ENCODE measurements at regions not wholly inside any gene's neighbourhood (a gene's known extent, or its start where the extent isn't known, plus 50 kb on each side); places are given as distances from the start of the nearest gene placed in this dataset.
A peak's percentile ranks its signal among the peaks of the same experiment; 100 is the strongest.

- DNase-seq (ENCODE audit: low spot score) = no peak
These were observed 1530.6 kb upstream of the CDH6 start for GRCh38 chr5:29662876-29663275.

DNA sequence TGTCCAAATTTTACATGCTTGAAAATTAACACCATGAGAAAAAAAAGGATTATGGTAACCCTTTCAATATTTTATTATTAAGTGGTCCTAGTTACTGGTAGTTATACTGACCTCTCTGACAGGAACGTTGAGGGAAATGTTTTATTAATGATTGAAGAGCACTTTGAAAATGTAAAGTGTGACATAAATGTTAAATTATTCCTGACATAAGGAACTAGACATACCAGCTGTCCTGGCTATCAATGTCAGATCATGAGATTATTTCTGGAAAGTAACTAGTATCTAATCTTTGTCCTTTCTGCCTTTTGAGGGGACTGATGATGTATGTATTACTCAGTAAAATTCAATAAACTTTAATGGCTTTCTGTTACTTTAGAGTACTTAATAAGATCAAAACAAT, 1538.5 kb upstream of the CDH6 start:
- no peak for DNase-seq (ENCODE audit: low spot score)

- no peak for DNase-seq (ENCODE audit: low spot score)
These were observed 1544.2 kb upstream of the CDH6 start for GRCh38 chr5:29649321-29649720.

DNA sequence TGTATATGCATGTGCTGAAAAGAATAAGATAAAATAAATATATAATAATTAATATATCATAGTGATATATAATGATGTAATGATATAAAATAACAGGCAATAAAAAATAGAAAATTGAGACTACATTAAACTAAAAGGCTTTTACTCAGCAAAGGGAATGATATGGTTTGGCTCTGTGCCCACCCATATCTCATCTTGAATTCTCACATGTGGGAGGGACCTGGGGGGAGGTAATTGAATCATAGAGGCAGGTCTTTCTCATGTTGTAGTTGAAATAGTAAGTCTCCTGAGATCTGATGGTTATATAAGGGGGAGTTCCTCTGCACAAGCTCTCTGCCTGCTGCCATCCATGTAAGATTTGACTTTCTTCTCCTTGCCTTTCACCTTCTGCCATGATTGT, 1550.9 kb upstream of the CDH6 start:
- no peak for DNase-seq (ENCODE audit: low spot score)

GRCh38 chr5:29614206-29614605, 1579.3 kb upstream of the CDH6 start:
- DNase-seq (ENCODE audit: low spot score) = no peak

GRCh38 chr5:29588236-29588635, 1605.2 kb upstream of the CDH6 start:
- no peak for DNase-seq (ENCODE audit: low spot score)

- no peak for DNase-seq (ENCODE audit: low spot score)
These were observed 1605.7 kb upstream of the CDH6 start for GRCh38 chr5:29587832-29588231.

DNA sequence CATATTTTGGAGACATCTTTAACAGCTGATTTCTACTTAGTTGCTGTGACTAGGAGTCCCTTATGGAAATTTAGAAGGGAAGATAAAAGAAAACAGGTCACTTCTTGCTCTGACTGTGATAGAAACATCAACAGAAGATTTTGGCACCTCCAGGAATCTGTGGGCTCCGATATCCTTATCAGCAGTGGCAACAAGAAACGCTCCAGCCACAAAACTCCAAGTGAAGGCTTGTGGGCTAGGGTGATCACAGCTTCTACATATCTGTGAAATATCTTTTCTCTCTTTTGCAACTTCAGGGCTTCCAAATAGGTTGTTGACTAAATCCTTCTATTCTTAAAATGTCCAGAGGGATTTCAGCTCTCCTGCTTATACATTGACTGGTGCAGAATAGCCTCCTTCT, 1625.5 kb upstream of the CDH6 start:
- no peak for DNase-seq (ENCODE audit: low spot score)

DNA sequence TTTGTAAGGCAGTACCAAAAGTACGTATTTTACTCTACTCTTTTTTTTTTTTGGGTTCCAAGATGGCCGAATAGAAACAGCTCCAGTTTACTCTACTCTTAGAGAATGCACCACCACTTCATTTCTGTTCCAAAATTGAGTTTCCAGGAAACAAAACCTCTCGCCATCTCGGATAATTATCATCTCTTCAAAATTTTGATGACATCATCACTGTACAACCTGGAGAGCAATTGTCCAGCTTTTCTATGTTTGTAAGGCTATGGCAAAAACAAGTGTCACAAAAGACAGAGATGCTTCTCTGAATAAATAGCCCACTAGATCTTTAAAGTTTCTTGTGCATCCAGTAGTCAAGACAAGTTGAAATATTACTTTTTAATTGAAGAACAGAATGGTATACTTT, 1631.9 kb upstream of the CDH6 start:
- DNase-seq (ENCODE audit: low spot score) = no peak

- DNase-seq (ENCODE audit: low spot score) = no peak
These were observed 1643.0 kb upstream of the CDH6 start for GRCh38 chr5:29550523-29550922.

DNA sequence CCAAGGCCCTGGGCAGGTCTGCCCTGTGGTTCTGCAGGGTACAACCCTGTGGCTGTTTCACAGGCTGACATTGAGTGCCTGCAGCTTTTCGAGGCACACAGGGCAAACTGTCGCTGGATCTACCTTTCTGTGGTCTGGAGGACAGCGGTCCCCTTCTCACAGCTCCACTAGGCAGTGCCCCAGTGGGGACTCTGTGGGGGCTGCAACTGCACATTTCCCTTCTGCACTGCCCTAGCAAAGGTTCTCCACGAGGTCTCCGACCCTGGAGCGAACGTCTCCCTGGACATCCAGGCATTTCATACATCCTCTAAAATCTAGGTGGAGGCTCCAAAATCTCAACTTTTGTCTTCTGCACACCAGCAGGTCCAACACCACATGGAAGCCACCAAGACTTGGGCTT, 1645.2 kb upstream of the CDH6 start:
- no peak for DNase-seq (ENCODE audit: low spot score)

GRCh38 chr5:29547236-29547865, 1646.1 kb upstream of the CDH6 start:
- no peak for DNase-seq (ENCODE audit: low spot score)

DNA sequence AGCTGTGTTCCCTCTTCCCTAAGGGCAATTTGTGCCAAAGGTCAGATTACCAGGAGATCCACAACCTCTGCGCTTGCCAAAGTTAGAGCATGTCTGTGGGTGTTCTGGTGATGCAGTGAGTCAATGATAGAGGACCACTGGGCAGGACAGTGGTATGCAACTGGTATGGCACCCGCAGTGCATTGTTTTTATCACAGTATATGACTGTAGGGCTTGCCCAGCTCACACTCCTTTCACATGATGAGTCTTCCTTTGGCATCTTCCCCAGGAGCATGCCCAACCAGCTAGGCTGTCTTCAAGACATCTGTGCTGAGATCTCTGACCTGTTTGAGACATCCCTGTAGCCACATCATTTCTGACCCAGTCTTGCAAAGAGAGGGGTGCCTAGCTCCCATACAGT, 1650.0 kb upstream of the CDH6 start:
- no peak for DNase-seq (ENCODE audit: low spot score)

DNA sequence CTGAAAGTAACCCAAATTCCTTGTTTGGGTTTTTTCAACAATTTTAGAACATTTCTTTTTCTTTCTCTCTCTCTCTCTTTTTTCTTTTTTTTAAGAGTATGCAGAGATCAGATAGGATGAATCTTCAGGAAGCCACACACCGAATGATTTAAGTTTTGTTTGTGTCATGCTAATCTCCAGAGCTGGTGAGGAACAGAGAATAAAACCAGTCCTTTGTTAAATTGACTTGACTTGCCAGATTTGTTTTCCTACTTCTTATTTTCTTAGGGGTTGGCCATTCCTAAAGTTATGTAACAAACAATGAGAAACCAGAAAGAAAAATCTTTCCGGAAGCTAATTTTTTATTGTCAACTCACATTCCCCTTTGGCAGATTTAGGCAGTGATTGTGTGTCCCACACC, 1669.3 kb upstream of the CDH6 start:
- DNase-seq (ENCODE audit: low spot score) = no peak

DNA sequence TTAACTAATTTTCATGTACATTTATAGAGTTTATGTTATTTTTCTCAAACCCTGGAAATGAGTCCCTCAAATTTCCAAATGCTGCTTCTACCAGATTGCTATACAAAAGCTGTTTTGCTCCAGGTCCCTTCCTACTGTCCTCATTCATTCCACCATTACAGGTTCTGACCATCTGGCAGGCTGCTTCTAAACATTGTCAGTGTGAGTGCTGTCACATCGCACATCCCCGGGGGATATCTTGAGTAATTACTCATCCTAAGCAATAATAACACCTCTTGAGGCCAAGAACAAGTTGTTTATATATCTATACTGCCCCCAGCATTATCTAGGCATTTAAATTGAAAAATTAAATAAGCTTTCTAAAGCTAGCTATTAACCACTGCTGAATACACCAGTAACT, 1675.3 kb upstream of the CDH6 start:
- peak; percentile 13 for DNase-seq (ENCODE audit: low spot score)

DNA sequence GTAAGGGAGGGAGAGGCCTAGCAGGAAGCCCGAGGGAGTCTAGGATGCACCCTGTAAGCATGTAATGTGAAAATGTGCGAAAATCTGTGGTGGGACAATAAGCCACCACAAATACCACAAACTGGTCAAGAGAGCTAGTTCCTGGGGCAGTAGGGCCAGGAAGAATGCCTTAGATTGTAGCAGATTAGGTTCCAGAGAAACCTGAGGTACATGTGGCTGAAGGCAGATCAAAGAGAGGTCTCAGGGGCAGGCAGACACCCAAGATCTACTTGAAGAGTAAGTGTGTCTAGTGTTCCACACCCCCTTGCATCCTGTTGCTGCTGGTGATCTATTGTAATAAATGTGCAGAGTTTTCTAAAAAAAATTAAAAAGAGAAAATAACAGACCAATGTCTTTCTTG, 1677.3 kb upstream of the CDH6 start:
- no peak for DNase-seq (ENCODE audit: low spot score)

GRCh38 chr5:29508131-29508530, 1685.4 kb upstream of the CDH6 start:
- DNase-seq (ENCODE audit: low spot score) = no peak

DNA sequence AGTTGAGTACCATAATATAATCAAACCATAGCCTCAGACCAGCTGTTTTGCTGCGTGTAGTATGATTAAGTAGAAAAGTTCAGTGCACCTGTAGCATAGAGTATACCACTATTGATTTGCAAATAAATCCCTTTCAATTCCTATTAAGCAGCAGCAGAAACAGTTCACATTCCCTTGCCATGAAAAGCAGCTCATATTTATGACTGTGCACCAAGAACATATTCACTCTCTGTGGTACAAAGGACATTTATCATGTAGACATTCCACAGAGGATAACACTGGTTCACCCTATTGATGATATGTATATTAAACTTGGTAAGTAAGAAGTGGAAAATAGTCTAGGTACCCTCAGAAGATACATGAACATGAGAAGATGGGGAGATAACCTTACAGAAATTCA, 1689.1 kb upstream of the CDH6 start:
- no peak for DNase-seq (ENCODE audit: low spot score)

GRCh38 chr5:29498860-29499259, 1694.6 kb upstream of the CDH6 start:
- DNase-seq (ENCODE audit: low spot score) = no peak

GRCh38 chr5:29498412-29498811, 1695.1 kb upstream of the CDH6 start:
- no peak for DNase-seq (ENCODE audit: low spot score)

DNA sequence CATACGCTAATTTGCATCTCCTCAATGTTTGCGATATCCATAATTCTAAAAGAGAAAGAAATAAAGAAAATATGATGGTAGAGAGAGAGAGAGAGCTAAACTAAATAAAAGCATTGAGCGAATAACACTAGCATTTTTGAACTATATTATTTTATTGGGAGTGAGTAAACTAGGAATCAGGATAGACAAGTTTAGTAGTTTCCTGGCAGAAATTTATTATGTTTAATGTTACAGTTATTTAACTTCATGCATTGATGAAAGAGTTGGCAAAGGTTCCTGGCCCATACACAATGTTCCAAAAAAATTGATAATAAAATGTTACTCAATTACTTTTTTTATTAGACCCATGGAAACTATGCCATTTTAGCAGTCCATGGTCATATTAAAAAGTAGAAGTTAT, 1708.2 kb upstream of the CDH6 start:
- no peak for DNase-seq (ENCODE audit: low spot score)

DNA sequence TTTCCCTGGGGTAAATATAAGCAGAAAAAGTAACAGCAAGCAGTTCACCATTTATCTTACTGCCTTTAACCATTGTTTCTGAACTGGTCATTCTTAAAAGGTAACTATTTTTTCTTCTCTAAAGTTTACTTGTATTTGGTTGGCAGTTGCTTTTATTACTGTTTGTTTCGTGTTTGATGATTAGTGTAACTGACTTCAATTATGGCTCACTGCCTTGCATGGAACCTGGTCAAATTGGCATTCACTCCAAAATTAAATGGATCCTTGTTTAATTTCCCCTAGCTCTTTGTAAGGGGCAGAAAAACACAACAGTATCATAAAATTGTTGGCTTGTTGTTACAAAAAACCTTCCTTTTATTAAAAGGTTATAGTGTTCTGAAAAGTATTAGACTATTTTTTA, 1723.9 kb upstream of the CDH6 start:
- DNase-seq (ENCODE audit: low spot score) = no peak

DNA sequence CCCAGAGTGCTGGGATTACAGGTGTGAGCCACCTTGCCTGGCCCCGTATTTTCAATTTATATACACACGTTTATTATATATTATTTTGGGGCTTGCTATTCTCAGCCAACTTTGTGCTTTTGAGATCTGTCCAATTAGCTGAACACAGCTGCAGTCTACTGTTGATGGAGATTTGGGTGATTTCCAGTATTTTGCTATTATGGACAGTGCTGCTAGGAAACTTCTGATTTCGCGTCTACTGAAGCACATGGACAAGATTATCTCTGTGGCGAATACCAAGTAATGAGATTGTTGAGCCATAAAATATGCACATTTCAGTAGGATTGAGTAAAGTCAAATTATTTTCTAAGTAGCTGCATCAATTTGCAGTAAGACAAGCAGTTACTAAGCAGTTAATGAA, 1731.2 kb upstream of the CDH6 start:
- DNase-seq (ENCODE audit: low spot score) = no peak

- DNase-seq (ENCODE audit: low spot score) = no peak
These were observed 1732.4 kb upstream of the CDH6 start for GRCh38 chr5:29460971-29461559.

All from cerebellar cortex (tissue), 1 donor.